HG03039 (cell line): ENCODE measurements at regions not wholly inside any gene's neighbourhood (a gene's known extent, or its start where the extent isn't known, plus 50 kb on each side); places are given as distances from the start of the nearest gene placed in this dataset.
"Not testable (repeated sequence)": the region's sequence is repeated elsewhere in the genome, so short reads cannot be mapped to it uniquely, and the experiment has no call there.

Experiments used
- ATAC-seq: cut with Tn5 transposase; IDR thresholded peaks from one replicate; pipeline ENCODE4 v1.9.1; 2021; ENCODE audit warnings: mild to moderate bottlenecking, moderate library complexity; ENCODE audit not compliant: unreplicated experiment

DNA sequence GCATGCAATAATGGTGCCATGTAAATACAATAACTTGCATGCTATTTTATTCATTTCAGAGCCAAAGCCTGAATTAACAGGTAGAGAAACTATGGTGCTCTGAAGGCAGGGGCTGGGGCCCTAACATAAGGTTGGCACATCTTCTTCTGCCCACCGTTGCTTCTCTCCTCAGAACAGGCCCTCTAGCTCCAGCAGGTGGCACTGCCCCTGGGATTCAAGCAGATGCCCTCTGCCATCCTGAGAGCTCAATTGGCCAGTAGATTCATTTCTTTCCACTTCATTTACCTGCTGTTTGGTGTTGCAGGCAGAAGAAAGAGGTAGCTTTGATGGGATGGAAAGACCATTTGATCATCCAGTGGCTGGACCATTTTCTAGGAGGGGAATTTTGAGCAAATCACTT lies 130.5 kb downstream of the FOXB1 start:
- ATAC-seq: no peak

DNA sequence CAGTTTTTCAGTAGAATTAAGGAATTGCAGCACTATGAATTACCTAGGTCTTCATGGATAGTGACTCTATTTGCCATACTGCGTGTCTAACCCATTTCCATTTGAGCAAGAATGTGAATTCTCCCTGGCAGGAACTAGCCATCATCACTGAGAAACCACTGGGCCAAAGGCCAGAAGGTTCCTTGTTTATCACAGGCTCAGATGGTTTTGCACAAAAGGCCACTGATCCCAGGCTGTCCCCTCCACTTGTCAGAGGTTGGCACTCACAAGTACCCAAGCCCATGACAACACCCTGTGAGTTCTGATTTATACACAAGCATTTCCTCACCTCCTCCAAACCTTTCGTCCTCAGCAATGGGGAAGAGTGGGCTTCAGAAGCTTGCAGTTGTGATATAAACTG lies 131.8 kb downstream of the FOXB1 start:
- no peak for ATAC-seq

DNA sequence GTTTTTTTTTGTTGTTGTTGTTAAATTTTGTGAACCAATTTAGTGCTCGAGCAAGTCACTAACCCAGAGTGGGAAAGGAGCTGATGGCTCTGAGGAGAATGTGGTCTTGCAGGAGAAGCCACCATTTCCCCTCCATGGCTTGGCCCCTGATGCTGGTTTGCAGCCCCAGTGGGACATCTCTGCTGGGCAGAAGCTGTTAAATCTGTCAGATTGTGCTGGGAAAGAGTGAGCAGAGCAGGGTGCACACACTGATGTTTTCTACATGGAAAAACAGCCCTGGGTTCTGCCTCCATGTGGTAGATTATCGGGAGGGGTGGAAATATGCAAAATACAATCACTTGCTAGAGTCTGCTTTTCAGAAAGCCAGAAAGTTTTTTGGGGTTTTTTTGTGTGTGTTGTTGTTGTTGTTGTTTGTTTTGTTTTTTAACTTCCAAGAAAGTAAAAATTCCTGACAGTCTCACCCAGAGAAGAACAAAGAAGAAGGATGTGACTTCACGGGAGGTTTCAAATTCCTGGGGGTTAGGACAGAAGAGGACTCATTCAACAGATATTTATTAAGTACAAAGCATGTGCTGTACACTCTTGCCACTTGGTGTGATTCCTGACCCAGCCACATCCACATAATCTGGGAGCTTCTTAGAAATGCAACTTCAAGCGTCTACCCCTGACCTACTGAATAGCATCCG lies 133.7 kb downstream of the FOXB1 start:
- ATAC-seq: no peak

DNA sequence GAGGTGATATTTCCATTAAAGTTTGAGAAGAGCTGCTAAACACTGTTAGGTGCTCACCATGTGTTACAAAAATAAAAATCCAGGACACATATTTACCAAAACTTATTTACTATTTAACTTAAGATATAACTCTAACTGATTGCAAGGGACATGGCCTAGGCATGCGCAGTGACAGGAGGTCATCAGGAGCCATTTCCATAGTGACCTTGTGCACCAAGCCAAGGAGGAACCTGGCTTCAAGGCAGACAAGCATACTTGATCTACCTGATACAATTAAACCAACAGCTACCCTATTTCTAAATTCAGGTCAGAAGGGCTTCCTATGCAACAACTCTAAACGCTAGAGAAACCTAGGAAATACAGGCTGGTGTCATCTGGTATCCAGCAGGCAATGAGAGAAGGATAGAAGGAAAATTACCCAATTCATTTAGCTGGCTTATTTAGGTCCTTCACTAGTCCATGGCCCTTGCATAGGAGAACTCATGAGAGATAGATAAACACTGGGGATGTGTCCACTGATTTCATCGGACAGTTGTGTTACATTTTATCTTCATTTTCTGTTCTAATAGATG lies 134.4 kb downstream of the FOXB1 start:
- ATAC-seq: no peak

DNA sequence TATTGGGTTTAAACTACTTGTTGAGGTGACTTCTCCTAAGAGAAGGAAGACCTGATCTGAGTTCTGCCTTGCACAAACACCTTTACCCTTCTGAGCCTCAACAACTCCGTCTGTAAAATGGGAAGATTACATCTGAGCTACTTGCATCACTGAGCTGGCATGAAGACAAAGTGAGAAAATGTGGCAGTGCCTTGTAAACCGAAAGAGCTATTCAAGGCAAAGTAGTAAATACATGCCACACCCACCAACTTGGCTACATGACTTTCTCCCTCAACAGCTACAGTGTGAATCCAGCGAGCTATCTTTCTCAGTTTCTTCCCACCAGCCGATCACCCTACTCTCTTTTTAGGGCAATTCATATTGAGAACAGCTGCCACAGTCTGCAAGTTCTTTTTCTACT lies 148.3 kb downstream of the FOXB1 start:
- no peak for ATAC-seq

DNA sequence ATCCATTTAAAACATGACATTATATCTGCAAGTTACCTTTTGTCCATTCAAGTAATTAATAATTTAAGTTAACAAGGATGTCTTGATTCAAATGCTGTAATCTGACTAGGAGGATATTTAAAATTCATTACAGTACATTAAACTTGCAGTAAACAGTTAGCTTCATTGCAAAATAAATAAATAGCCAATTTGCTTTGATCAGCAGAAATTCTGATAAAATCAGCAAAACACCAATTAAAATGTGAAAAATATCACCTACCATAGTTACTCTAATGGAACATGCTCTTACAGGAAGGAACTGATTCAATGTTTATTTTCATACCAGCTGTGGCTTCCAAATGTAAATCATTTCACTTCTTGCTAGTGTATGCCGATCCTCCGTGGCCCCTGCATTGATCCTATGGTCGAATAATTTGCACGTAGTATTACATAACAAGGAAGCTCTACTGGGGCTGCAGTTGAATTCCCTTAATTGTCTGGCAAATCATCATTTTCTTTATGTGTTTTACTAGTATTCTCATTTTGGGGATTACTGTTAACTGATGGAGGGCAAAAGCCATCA lies 150.7 kb downstream of the FOXB1 start:
- no peak for ATAC-seq

DNA sequence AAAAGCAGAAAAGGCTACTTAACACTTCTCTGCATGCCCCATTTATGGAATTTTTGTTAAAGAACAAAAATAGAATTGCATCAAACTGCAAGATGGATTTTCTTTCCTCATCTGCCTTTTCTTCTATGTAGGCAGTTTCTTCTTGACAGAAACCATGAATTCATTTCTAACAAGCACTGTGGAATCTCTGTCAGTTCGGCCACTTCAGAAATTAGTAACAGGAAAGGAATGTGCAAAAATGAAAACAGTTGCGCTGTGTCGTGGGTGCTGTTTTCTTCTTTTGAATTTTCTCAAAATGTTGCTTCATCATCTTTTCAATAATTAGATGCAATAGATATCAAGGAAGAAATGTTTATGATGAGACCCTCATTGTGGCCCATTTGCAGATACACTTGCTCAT lies 151.6 kb downstream of the FOXB1 start:
- no peak for ATAC-seq

DNA sequence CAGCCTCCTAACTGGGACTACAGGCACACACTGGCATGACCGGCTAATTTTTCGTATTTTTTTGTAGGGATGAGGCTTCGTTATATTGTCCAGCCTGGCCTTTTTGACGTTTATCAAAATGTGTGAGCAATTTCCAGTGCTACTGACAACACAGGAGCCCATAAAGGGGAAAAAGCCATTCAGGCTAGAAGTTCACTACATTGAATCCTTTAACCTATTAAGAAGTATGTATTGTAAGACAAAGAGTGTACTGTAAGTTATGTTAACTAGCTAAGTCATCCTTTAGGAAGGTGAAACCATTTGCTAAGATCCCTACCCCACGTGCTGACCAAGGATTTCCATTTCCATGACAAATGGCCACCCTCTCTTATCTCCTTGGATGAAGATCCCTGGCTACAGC lies 156.8 kb downstream of the FOXB1 start:
- no peak for ATAC-seq

DNA sequence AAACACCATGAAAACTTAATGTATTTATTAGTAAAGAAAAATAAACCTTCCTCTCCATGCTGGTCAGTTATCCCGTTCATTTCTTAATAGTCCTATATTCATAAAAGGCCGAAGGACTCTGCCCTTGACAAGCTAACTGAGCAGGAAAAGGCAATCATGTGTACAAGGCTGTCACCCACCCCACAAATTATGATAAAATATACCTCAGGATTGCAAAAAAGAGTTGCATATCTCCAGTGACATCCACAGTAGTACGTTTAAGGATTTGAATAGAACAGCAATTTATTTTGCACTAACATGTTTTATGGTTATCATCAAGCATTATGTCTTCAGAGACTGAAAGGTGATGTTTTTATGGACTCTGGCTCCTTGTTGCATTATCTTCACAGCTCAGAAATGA lies 157.6 kb downstream of the FOXB1 start:
- ATAC-seq: no peak

DNA sequence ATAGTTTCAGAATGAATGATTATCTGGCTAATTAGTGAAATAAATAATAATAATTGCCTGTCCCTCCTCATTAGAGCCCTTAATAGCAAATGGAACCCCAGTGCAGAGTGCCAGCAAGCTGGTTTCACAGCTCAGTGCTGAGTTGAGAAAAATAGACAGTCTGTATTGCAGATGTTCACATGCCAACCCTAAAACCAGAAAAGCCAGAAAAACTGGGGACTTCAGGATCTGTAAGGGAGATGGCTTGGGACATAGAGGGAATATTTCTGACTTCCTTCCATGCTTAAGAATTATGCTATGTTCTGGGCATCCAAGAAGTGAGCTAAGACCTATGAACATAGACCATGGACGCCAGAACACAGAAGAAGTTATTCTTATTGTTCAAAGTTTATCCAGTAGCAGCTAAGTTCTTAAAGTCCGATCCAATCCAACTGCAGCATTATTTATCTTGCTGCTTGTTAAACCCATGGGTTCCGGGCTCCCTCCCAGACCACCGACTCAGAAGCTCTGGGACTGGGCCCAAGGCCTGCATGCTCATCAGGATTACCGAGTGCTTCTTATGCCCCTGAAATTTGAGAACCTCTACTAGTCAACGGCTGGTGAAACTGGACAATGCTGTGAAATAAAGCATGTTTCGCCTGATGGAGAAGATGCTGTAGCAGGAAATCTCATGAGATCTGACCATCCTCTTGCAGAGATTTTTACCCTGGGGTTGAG lies 158.3 kb downstream of the FOXB1 start:
- ATAC-seq: no peak

DNA sequence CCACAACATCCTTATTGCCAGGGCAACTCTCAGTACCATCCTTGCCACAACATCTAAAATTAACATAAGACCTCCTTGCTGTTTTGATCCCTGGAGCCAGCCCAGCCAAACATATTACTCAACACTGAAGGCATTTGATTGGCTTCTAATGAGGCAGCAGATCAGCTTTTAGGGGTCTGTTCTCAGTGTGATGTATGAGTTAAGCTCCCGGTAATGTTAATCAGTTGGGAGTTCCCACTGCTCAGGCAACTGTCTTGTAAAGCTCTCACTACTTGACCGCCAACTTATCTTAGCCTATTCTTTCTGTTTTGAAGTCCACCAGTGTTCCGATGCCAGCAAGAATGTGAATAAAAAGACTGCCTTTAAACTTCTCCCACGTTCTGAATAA lies 158.9 kb downstream of the FOXB1 start:
- no peak for ATAC-seq

DNA sequence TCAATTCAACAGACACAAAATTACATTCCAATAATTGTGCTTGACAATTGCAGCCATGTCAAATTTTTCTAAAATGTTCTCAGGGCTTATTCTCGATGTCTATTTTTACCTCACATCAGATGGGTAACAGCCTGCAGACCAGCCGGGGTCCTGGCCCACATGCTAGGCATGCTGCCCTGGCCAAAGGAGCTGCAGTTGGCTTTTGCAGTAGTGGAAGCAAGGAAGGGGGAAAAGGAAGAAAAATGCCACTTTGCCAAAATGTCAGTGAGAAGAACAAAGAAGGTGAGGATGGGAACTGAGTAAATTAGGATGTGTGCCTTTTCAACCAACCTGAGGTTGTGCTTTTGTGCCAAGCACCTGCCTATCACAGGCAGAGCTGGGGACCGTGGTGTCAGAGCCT lies 161.0 kb downstream of the FOXB1 start:
- ATAC-seq: no peak

DNA sequence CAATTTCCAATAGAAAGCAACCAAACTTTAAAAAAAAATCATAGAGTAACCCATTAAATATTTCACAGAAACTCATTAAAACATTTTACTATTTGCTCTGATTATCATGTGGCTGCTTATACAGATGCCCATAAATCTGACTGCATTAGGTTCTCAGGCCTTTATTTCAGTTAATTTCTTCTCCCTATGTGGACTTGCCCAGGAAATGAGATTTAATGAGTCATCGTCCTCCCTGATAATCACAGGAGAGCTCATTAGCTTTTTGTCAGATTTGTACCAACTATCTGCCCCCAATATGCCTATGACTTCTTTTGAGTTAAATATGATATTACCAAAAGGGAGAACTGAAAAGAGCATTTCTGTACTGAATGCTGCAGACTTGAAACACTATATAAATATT lies 168.0 kb downstream of the FOXB1 start:
- no peak for ATAC-seq

DNA sequence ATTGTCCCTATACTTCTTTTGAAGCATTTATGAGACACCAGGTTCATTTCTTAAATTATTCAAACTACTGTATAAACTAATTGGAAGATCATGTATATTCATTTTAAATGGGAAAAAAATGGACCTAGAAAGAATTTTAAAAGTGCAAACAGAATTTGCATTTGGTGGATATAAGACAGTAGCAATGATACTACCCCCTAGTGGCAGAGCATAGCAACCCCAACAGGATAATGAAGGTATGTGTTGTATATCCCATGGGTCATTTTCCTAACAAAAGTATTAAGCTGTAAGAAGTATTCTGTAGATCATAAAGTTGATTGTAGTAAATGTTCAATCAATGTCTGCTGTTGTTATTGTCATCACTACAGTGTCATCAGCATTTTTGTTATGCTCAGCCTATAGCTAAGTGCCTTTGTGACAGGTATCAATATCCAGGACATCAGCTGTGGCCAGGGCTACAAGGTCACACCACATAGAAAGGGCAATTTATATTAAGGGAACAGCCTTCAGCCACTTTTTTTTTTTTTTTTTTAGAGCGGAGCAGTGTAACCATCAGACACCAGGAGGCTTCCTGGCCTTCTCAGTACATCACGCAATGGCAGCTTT lies 175.8 kb downstream of the FOXB1 start:
- no peak for ATAC-seq

DNA sequence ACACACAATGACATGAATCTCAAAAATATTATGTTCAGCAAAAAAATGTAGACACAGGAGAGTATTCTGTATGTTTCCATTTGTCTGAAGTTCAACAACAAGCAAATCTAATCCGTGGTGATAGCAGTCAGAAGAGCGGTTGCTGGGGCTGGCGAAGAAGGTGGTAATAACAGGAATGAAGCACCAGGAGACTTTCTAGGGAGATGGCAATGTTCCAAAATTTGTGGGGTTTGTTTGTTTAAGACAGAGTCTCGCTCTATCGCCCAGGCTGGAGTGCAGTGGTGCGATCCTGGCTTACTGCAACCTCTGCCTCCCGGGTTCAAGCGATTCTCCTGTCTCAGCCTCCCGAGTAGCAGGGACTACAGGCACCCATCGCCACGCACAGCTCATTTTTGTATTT lies 177.8 kb downstream of the FOXB1 start:
- not testable (repeated sequence) for ATAC-seq

DNA sequence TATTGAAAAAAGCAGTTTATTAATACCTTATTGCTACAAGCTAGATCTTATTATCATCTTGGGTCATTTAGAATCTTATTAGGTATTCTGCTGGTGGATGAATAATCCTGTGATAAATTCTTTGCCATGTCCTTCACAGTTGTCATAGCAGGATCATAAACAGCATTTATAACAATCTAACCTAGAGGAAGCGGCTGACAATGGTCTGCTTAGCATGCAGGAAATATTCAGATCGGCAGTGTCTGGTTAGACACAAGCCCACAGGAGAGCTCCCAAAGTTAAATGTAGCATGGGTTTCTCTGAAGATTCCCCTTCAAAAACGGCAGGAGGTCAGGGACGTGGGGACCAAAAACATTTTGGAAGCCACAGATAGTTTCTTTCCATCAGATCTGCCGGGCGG lies 179.3 kb downstream of the FOXB1 start:
- ATAC-seq: no peak

DNA sequence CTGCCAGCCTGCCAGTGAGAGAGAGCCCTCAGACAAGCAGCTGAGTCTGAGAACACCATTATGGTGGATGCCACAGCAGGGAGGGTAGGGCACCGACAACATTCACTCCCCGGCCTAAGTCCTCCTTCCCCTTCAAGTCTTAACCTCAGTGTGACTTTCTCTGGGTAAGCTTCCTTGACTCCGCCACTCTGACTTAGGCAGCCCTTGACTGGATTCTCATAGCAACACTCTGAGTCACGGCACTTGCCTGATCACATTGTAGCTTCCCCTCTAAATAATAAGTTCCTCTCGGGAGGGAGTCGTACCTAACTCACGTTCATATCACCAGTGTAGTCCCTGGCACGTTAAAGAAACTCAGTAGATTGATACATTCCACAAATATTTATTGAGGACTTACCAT lies 180.5 kb downstream of the FOXB1 start:
- no peak for ATAC-seq

DNA sequence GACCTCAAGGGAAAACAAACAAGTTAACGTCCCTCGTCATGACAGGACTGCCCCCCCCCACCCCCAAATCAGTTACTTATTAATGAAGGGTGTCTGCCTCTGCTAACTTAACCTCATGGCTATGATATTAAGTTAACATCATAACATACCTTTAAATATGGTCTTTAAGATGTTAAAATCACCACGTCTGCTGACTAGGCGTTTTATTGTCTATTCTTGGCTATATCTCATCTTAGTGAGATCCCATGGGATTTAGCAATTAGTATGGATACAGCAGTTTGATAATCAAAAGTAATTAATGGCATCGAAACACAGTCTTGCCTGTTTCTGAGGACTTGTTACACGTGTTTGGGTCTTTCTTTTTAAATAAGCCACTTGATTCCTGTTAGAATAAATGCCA lies 186.9 kb downstream of the FOXB1 start:
- ATAC-seq: no peak

DNA sequence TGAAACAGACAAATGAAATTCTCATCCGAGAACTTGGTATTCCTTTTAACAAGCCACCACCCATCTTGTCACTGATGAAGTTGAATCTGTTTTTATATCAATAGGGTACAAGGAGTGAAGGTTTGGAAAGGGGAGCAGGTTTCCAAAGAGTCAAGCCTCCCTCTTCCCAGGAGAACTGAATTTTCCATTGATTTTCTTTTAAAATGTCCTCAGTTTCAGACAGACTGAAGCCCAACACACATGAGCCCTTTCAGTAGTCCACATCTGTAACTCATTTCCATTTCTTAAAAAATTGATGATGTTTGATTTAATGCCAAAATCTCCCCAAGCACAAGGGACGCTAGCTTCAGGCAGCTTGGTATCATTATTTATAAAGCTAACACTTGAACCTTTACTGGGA lies 187.7 kb downstream of the FOXB1 start:
- ATAC-seq: no peak

DNA sequence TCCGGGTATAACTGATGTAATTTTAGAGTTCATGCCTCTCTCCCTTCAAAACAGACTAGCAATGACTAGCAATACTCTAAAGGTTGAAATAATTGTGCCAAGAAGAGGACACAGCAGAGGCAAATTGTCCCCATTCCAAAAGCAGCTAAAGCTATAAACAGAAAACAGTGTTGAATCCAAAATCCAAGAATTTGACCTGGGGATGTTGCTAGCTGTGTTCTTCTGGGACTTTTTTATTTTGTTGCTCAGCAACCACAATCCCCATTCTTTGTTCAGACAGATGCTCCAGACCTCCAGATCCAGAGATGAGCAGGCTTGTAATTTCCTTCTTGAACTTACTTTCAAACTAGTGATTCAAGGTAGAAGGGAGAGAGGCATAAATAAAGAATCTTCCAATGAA lies 191.5 kb downstream of the FOXB1 start:
- no peak for ATAC-seq

DNA sequence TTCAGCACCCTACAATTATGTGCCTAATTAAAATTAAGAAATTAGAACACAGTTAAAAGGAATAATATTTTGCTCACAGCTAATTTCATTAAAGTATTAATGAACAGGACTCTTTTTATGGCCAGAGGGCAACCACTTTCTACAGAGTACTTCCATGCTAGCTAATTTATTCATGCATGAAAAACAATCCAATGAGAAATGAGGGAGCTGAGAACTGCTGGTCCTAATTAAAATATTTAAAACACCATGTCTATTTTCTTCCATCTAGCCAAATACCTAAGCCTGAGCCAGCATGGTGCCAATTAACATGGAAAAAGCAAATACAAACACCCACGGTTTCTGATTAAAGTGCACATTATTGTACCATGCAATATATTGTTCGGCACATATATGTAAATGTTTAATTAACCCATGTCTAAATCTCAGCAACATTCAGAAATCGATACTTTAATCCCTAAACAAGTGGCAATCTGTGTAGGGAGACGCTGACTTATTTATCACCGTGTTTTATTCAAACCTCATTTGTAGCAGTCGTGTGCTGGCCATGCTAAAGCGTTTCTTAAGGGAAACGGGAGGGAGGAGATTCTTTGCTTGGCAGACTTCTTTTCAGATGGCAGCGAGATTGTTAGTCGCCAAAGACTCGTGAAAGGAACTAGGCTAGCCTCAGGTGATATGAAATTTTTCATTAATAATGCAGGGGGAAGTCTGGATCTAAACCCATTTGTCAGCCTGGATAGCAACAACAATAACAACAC lies 193.5 kb downstream of the ANXA2 start:
- no peak for ATAC-seq
